ENCODE measurements at regions not wholly inside any gene's neighbourhood (a gene's known extent, or its start where the extent isn't known, plus 50 kb on each side); places are given as distances from the start of the nearest gene placed in this dataset.

DNA sequence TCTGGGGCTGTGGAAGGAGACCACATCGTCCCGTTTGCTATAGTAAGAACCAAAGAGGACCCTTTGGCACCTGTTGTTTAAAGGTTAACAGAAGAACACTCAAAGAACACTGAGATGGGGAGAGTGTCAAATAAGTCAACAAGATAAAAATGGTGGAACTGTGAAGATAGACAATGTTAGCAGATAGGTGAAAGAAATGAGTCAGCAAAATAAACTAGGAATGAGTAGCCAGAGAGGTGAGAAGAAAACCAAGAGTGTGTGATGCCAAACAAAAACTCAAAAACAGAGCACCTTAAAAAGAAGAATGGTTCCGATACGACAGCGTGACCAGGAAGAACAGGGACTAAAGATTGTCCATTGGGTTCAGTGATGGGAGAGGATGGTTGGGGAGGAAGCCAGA lies 74.7 kb upstream of the PIWIL1 start:
- DNase-seq = no peak

DNA sequence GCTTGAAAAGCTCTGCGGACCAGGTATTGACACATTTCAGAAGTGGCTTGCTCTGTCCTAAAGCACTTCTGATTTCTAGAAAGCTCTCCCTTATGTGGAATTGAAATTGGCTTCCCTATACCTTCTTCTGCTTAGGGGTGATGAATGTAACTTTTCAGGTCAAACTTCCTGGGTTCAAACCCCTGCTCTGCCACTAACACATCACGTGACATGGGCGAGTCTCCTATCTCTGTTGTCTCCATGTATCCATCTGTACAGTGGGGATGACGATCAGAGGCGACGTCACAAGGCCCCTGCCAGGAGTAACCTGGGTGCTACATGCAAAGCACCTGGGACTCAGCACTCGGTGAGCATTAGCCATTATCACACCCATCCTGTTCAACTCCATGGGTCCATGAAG lies 73.7 kb upstream of the PIWIL1 start:
- no peak for DNase-seq

DNA sequence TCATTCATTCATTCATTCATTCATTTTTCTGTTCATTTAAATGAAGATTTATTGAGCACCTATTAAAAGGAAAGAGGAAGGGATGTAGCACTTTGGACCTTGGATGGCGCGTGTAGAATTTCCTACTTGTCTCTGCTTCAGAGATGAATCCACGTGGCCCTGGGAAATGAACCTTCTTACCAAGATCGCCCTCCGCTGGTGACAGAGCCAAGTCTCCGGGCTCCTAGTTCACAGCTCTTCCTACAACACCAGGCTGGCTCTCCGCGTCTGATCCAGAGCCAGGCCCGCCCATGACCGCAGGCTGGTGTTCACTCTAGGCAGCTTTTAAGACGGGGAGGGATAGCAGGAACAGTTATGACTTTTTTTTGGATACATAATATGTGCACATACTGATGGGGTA lies 70.9 kb upstream of the PIWIL1 start:
- DNase-seq = no peak

DNA sequence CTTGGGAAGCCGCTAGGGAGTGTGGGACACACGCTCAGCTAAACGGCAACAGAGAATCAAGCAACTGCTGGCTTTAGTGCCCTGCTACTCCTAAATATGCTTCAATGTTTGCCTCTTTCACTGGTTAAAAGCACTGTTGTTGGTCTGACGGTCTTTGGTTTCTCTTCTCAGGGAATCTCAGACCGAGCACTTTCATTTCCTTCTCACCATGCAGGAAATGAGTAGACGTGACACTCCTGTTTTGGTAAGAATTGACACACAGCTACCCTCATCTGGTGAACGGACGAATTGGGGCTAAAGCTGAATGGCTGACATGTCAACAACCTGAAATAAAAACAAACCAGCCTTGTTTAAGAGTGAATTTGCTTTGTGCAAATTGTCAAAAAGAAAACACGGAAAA lies 57.5 kb upstream of the PIWIL1 start:
- no peak for DNase-seq

DNA sequence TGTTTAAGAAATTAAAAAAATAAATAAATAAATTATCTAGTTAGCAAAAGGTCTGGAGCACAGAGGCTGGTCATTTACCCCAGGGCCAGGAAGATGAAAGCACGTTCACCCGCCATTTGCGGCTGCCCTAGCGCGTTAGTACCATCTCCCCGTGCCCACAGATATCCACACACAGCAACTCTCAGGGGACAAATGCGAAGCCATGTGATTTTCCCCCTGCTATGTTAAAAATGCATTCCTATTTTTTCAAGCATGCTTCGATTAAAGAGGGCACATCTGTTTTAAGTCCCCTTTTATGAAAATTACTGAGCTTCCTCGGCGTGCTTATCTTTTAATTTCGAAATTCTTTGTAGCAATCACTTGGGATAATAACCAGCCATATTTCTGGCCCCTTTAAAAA lies 56.9 kb upstream of the PIWIL1 start:
- no peak for DNase-seq

DNA sequence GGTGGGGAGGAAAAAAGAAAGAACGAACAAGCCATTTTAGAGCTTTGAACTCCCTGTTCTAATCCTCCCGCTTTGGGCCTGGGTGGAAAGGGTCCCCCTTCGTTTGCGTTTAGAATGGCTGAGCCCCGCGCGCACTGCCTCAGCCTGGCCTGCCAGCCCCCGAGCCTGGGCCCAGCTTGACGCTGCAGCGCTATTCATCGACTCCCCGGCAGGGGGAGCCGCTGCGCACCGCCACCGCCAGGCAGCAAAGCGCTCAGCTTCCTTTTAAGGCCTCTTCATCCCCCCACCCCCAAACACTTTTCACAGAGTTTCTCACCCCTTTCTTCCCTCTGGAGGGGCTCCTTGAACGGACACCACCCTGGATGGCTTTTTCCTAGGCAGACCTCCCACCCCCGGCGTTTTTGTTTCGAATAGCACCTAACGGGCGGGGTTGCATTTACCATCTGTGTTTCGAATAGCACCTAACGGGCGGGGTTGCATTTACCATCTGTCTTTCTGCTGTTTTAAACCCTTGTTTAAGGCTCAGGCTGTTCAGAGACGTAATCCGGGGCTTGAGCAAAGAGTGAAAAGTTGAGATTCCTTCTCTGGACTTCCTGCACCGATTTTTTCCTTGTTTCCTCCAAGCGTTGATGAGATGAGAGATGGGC lies 56.4 kb upstream of the PIWIL1 start:
- DNase-seq = no peak

DNA sequence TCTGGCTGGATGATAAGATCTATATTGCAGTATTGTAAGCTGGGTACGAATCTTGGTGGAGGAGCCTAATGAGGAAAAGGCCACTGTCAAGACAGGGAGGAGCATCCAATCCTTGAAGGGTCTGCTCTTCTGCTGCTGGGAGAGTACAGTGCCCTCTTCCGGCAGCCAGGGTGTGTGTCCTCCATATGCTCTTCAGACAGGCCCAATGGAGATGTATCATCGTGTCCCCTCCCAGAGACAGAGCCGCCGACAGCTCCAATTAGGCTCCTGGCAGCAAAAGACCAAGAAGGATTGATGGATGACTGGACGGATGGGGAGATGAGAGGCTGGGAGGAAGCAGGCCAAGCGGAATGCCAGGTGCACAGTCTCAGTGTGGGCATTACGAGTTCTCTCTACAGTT lies 51.6 kb upstream of the PIWIL1 start:
- DNase-seq = peak; percentile 59 to 61

DNA sequence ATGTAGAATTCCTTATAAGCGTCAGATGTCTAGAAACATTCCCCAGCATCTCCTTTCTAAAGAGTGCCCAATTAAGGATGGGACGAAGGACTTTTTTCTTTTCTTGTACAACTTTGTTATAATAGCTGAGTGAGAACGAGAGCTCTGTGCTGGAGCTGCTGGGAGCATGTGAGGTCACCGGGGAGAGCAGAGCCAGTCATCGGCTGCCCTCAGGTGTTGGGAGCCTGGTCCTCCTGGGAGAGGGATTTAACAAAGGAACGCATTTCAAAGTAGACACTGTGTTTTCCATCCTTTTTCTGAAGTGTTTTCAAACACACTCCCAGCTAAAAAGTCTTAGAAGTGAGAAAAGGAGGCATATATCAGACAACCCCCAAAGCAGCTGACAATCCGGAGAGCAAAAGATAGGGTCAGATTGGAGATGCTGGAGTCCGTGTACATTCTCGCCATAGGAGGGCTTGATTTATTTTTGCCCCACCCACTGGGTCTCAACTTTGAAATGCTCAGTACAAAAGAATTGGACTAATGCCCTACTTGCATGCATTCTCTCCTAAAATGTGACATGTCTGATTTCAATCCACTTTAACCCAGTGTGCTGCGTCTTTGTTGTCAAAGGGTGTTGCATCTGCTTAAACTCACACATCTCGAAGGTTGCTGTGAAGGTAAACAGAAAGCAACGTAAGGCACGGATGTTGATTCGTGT lies 50.8 kb upstream of the PIWIL1 start:
- no peak for DNase-seq
